ENCODE measurements at regions not wholly inside any gene's neighbourhood (a gene's known extent, or its start where the extent isn't known, plus 50 kb on each side); places are given as distances from the start of the nearest gene placed in this dataset.

DNA sequence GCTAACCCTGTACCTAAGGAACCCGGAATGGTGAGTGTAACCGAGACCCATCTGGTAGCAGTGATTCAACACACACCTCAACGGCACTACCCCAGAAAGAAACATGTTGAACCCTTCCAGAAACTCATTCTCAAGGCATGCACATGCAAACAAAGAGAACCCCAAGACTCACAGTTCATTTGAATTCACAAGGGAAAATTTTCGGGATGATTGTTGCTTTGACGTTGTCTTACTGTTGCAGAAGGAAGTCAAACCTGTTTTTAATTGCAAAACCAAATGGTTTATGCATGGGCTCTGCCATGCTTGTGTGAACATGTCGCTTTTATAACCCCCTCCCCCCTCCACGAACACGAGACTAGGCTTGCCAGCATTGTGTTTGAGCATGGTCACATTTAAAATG lies 539.7 kb downstream of the GATA3 start:
- H3K4me3 Mint-ChIP-seq = no peak overlapping the region
- Histone ChIP-seq H3K4me3 (no peak overlapping the region), H3K4me1 (no peaks in the 10 kb centered on the region), H3K79me2 (ENCODE audit: low read depth) (no peaks in the 10 kb centered on the region), H3K4me2 (no peak overlapping the region), H3F3A (ENCODE audit: low read depth) (no peaks in the 10 kb centered on the region), H3K36me3 (no peaks in the 10 kb centered on the region), H4K20me1 (ENCODE audit: low read depth) (no peaks in the 10 kb centered on the region), H2AFZ (replicated peaks) (no peak overlapping the region), H3K9me3 (ENCODE audit: low read depth) (no peaks in the 10 kb centered on the region), H3K27ac (no peak overlapping the region), H3K27me3 (no peaks in the 10 kb centered on the region), H3K9ac (no peak overlapping the region)
- no peak overlapping the region for H3K27ac Mint-ChIP-seq
- H3K4me1 Mint-ChIP-seq = no peaks in the 10 kb centered on the region
- no peak for DNase-seq (ENCODE audit: low spot score)
- H3K9me3 Mint-ChIP-seq = no peaks in the 10 kb centered on the region
- no peaks in the 10 kb centered on the region for H3K27me3 Mint-ChIP-seq (ENCODE audit: insufficient read depth, low read depth)
- TF ChIP-seq, protein P1, sequence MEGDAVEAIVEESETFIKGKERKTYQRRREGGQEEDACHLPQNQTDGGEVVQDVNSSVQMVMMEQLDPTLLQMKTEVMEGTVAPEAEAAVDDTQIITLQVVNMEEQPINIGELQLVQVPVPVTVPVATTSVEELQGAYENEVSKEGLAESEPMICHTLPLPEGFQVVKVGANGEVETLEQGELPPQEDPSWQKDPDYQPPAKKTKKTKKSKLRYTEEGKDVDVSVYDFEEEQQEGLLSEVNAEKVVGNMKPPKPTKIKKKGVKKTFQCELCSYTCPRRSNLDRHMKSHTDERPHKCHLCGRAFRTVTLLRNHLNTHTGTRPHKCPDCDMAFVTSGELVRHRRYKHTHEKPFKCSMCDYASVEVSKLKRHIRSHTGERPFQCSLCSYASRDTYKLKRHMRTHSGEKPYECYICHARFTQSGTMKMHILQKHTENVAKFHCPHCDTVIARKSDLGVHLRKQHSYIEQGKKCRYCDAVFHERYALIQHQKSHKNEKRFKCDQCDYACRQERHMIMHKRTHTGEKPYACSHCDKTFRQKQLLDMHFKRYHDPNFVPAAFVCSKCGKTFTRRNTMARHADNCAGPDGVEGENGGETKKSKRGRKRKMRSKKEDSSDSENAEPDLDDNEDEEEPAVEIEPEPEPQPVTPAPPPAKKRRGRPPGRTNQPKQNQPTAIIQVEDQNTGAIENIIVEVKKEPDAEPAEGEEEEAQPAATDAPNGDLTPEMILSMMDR (IDR thresholded peaks at IDR 0.05) = no peak
- TF ChIP-seq EZH2 (IDR thresholded peaks at IDR 0.05) = no peak
- no peak for TF ChIP-seq EZH2phosphoT487 (IDR thresholded peaks at IDR 0.05)
- no peaks in the 10 kb centered on the region for H3K36me3 Mint-ChIP-seq

DNA sequence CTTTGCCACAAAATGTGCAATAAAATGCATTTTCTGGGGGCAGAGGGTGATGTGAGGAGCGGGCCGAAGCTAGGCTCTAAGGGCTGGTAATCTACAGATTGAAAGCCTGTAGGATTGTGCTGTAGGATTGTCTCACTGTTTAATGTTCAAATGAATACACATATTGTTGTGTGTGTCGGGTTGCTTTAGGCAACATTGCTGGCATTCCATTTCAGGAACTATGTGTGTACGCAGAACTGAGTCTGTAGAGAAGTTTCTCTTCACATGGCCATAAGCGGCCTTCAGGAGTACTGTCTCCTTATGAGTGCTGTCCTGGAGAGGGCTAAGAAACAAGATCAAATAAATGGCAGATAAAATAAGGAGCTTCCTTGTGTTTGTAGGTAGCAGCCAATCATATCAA lies 540.2 kb downstream of the GATA3 start:
- Histone ChIP-seq H4K20me1 (ENCODE audit: low read depth) (no peaks in the 10 kb centered on the region), H3K4me3 (no peak overlapping the region), H3K27ac (no peak overlapping the region), H3K79me2 (ENCODE audit: low read depth) (no peaks in the 10 kb centered on the region), H3K4me1 (no peaks in the 10 kb centered on the region), H3K27me3 (no peaks in the 10 kb centered on the region), H3K9ac (no peak overlapping the region), H2AFZ (replicated peaks) (no peak overlapping the region), H3F3A (ENCODE audit: low read depth) (no peaks in the 10 kb centered on the region), H3K36me3 (no peaks in the 10 kb centered on the region), H3K4me2 (no peak overlapping the region), H3K9me3 (ENCODE audit: low read depth) (no peaks in the 10 kb centered on the region)
- Mint-ChIP-seq H3K4me1 (no peaks in the 10 kb centered on the region), H3K27ac (no peak overlapping the region), H3K4me3 (no peak overlapping the region), H3K36me3 (no peaks in the 10 kb centered on the region), H3K9me3 (no peaks in the 10 kb centered on the region), H3K27me3 (ENCODE audit: insufficient read depth, low read depth) (no peaks in the 10 kb centered on the region)
- DNase-seq (ENCODE audit: low spot score) = no peak
- TF ChIP-seq, protein P1 (IDR thresholded peaks at IDR 0.05) = no peak
- TF ChIP-seq EZH2 (IDR thresholded peaks at IDR 0.05) (no peak), EZH2phosphoT487 (IDR thresholded peaks at IDR 0.05) (no peak)

DNA sequence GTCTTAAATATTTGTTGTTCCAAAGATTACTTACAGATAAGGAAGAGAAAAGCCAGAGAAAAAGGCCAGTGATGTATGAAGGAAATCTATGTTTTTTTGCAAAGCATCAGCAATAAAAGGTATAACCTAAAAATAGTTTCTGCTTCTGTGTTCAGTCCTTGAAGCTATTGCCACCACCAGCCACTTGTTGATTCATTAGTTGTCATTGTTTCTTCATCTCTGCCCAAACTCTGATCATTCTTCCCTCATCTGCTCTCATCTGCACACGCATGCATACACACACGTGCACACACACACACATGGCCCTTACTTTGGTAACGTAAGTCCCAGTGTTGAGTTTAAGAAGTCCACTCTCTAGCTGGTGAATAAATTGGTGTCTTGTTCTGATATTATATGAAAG lies 540.7 kb downstream of the GATA3 start:
- no peak overlapping the region for H3K4me3 Mint-ChIP-seq
- H3K4me2 ChIP-seq = no peak overlapping the region
- H3K4me3 ChIP-seq = no peak overlapping the region
- no peaks in the 10 kb centered on the region for H3K9me3 Mint-ChIP-seq
- no peaks in the 10 kb centered on the region for H4K20me1 ChIP-seq (ENCODE audit: low read depth)
- H3K27ac Mint-ChIP-seq = no peak overlapping the region
- no peaks in the 10 kb centered on the region for H3K27me3 Mint-ChIP-seq (ENCODE audit: insufficient read depth, low read depth)
- H3K79me2 ChIP-seq (ENCODE audit: low read depth) = no peaks in the 10 kb centered on the region
- H3K36me3 ChIP-seq = no peaks in the 10 kb centered on the region
- no peaks in the 10 kb centered on the region for H3K36me3 Mint-ChIP-seq
- no peaks in the 10 kb centered on the region for H3F3A ChIP-seq (ENCODE audit: low read depth)
- no peak overlapping the region for H3K27ac ChIP-seq
- H3K4me1 ChIP-seq = no peaks in the 10 kb centered on the region
- no peak overlapping the region for H2AFZ ChIP-seq (replicated peaks)
- DNase-seq (ENCODE audit: low spot score) = no peak
- TF ChIP-seq, protein P1 (IDR thresholded peaks at IDR 0.05) = no peak
- TF ChIP-seq EZH2phosphoT487 (IDR thresholded peaks at IDR 0.05) (no peak), EZH2 (IDR thresholded peaks at IDR 0.05) (no peak)
- H3K9ac ChIP-seq = no peak overlapping the region
- H3K4me1 Mint-ChIP-seq = no peaks in the 10 kb centered on the region
- H3K9me3 ChIP-seq (ENCODE audit: low read depth) = no peaks in the 10 kb centered on the region
- no peaks in the 10 kb centered on the region for H3K27me3 ChIP-seq

Data from neural progenitor cell (in vitro differentiated cells).